ENCODE measurements at regions not wholly inside any gene's neighbourhood (a gene's known extent, or its start where the extent isn't known, plus 50 kb on each side); places are given as distances from the start of the nearest gene placed in this dataset.
A peak's percentile ranks its signal among the peaks of the same experiment; 100 is the strongest.

DNA sequence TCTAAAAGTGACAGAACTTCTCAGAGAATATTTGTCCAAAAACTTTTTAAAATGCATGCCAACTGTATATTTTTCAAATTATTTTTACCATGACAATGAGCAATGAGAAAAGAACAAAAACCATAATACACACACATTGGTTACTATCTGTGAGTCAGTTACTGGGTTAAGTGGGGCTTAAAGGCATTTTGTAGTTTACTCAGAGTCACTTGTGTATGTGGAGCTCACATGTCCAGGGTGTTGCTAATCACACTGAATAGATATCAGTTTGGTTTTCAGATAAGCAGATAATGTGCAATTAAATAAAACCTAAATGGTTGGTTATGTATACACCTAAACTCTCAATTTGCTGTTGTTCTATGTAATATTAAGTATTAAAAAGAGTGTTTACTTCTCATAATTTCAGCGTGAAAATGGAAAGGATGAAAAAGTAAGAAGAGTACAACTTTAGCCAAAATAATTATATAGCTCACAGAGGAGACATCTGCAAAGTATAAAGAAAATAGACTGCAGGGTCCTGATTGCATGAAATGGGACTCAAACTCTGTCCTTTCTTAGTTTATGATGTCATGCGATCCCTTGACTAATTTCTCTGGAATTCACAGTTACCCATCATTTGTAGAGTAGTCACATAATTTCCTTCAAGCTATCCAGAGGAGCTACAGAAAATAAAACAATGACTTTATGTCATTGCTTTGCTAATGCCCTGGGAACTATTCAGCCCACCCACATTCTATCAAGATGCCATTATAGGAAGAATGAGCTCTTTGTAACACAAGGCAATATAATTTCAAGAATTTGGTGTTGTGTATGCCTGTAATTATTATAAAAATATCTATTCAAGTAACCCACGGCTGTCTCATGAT is 388.0 kb upstream of the ZNF608 start:
- Histone ChIP-seq H3K4me3 (ENCODE audit: low read depth, low read length) (no peak overlapping the region), H3K27me3 (ENCODE audit: control insufficient read depth, insufficient read depth, low read length) (no peaks in the 10 kb centered on the region), H3K9me3 (ENCODE audit: control insufficient read depth in 2 of 2, low read length in 2 of 2) (no peaks in the 10 kb centered on the region), H3K4me1 (ENCODE audit: control insufficient read depth, insufficient read depth, low read length, poor library complexity, severe bottlenecking) (no peaks in the 10 kb centered on the region), H3K36me3 (ENCODE audit: control insufficient read depth, insufficient read depth, low read length) (no peaks in the 10 kb centered on the region), H3K27ac (ENCODE audit: insufficient read depth, low read length, poor library complexity, severe bottlenecking) (no peak overlapping the region)
- H3K27me3 Mint-ChIP-seq = no peaks in the 10 kb centered on the region
- no peak for DNase-seq
- ATAC-seq (ENCODE audit: low read depth in 2 of 2) = no peak
- H3K36me3 Mint-ChIP-seq = no peaks in the 10 kb centered on the region
- H3K4me3 Mint-ChIP-seq = no peak overlapping the region
- H3K9me3 Mint-ChIP-seq = peaks cover 2 to 19% (median 10%) of the 10 kb centered on the region in 7 donors
- no peaks in the 10 kb centered on the region for H3K4me1 Mint-ChIP-seq
- no peak overlapping the region for H3K27ac Mint-ChIP-seq

DNA sequence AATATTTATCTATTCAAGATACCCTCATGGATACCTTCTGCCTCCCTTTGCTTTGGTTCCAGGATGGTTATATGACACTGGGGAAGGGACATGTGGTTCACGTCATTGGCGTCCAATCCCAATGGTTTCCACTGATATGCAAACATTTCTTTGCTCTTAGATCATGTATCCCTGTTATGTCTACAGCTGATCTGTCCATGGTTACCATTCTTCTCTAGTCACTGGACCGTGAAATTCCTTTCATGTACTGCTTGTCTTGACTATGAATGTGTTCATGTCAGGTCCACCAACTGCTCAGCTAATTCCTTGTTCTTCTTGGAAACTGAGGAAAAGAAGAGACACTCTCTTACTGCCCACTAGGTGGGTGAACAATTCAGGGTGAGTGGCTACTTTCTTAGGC is 391.1 kb upstream of the ZNF608 start:
- Mint-ChIP-seq H3K4me3 (no peak overlapping the region), H3K36me3 (no peaks in the 10 kb centered on the region)
- no peak for ATAC-seq (ENCODE audit: low read depth in 2 of 2)

DNA sequence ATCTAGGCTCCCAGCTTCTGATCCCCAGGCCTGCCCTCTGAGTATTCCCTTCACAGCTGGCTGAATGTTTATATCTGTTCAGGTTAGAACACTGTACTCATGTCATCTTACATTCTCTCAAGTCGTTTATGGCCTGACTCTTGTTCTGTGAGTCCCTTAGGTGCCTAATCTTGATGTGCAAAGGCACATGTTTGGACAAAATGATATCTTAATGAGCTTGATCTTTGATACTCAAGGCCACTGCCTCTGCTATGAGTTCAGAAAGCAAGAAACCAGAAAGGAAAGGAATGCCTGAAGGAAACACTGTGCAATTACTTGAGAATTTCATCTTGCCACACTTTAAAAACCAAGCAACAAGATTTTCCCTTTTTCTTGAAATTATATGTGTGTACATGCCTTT is 391.8 kb upstream of the ZNF608 start:
- Histone ChIP-seq H3K27ac (ENCODE audit: insufficient read depth, low read length, poor library complexity, severe bottlenecking) (no peak overlapping the region), H3K4me1 (ENCODE audit: control insufficient read depth, insufficient read depth, low read length, poor library complexity, severe bottlenecking) (no peaks in the 10 kb centered on the region), H3K27me3 (ENCODE audit: control insufficient read depth, insufficient read depth, low read length) (no peaks in the 10 kb centered on the region), H3K4me3 (ENCODE audit: low read depth, low read length) (no peak overlapping the region), H3K9me3 (ENCODE audit: control insufficient read depth in 2 of 2, low read length in 2 of 2) (no peaks in the 10 kb centered on the region), H3K36me3 (ENCODE audit: control insufficient read depth, insufficient read depth, low read length) (no peaks in the 10 kb centered on the region)
- H3K36me3 Mint-ChIP-seq = no peaks in the 10 kb centered on the region
- H3K9me3 Mint-ChIP-seq = peaks cover 0 to 15% (median 10%) of the 10 kb centered on the region in 7 donors
- H3K4me3 Mint-ChIP-seq = no peak overlapping the region
- no peaks in the 10 kb centered on the region for H3K4me1 Mint-ChIP-seq
- no peak overlapping the region for H3K27ac Mint-ChIP-seq
- DNase-seq = no peak
- no peaks in the 10 kb centered on the region for H3K27me3 Mint-ChIP-seq
- ATAC-seq (ENCODE audit: low read depth in 2 of 2) = no peak

More for the DNA sequence above, 391.1 kb upstream of the ZNF608 start:
- DNase-seq = no peak
- no peaks in the 10 kb centered on the region for H3K27me3 Mint-ChIP-seq
- no peaks in the 10 kb centered on the region for H3K36me3 ChIP-seq (ENCODE audit: control insufficient read depth, insufficient read depth, low read length)
- no peaks in the 10 kb centered on the region for H3K4me1 ChIP-seq (ENCODE audit: control insufficient read depth, insufficient read depth, low read length, poor library complexity, severe bottlenecking)
- no peaks in the 10 kb centered on the region for H3K4me1 Mint-ChIP-seq
- no peak overlapping the region for H3K27ac ChIP-seq (ENCODE audit: insufficient read depth, low read length, poor library complexity, severe bottlenecking)
- H3K9me3 Mint-ChIP-seq = peaks cover 0 to 21% (median 10%) of the 10 kb centered on the region in 7 donors
- H3K9me3 ChIP-seq (ENCODE audit: control insufficient read depth in 2 of 2, low read length in 2 of 2) = no peaks in the 10 kb centered on the region
- no peak overlapping the region for H3K27ac Mint-ChIP-seq
- H3K4me3 ChIP-seq (ENCODE audit: low read depth, low read length) = no peak overlapping the region
- no peaks in the 10 kb centered on the region for H3K27me3 ChIP-seq (ENCODE audit: control insufficient read depth, insufficient read depth, low read length)

DNA sequence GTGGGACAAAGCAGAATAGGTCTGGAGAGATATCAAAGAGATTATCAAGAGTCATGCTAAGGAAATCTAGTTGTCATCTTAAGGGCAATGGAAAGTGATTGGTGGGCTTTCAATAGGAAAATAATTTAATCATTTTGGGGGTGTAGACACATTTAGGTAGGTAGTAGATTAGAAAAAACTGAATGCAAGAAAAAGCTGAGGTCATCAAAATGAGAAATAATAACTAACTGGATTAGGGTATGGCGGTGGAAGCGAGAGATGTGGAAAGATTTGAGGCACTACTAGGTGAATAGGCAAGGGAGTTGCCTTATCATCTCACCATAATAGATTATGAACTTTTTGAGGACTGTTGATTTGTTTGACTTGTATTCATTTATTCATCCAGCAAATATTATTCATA is 393.2 kb upstream of the ZNF608 start:
- no peaks in the 10 kb centered on the region for H3K9me3 ChIP-seq (ENCODE audit: control insufficient read depth in 2 of 2, low read length in 2 of 2)

DNA sequence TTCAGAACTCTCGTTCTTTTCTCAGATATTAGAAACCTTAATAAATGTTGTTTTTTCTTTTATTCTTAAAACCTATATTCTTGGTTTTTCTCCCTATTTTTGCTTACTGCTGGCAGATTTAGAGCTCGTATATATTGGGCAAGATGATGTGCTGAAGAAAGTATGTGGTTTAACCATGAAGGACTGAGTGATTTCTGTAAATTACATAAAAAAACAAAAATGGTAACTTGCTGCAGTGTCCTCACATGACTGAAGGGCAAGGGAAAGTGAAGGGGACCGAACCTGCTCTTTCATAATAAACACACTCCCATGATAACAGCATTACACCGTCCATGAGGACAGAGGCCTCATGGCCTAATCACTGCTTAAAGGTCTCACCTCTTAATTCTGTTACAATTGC is 393.8 kb upstream of the ZNF608 start:
- DNase-seq (no peak), ATAC-seq (ENCODE audit: low read depth in 2 of 2) (no peak)
- Mint-ChIP-seq H3K27me3 (no peaks in the 10 kb centered on the region), H3K36me3 (no peaks in the 10 kb centered on the region), H3K9me3 (peaks cover 2 to 19% (median 10%) of the 10 kb centered on the region in 7 donors), H3K4me1 (no peaks in the 10 kb centered on the region), H3K4me3 (no peak overlapping the region), H3K27ac (no peak overlapping the region)
- no peak overlapping the region for H3K27ac ChIP-seq (ENCODE audit: insufficient read depth, low read length, poor library complexity, severe bottlenecking)
- no peaks in the 10 kb centered on the region for H3K9me3 ChIP-seq (ENCODE audit: control insufficient read depth in 2 of 2, low read length in 2 of 2)
- H3K36me3 ChIP-seq (ENCODE audit: control insufficient read depth, insufficient read depth, low read length) = no peaks in the 10 kb centered on the region
- no peaks in the 10 kb centered on the region for H3K27me3 ChIP-seq (ENCODE audit: control insufficient read depth, insufficient read depth, low read length)
- H3K4me1 ChIP-seq (ENCODE audit: control insufficient read depth, insufficient read depth, low read length, poor library complexity, severe bottlenecking) = no peaks in the 10 kb centered on the region
- H3K4me3 ChIP-seq (ENCODE audit: low read depth, low read length) = no peak overlapping the region

More for the DNA sequence above, 393.2 kb upstream of the ZNF608 start:
- no peaks in the 10 kb centered on the region for H3K36me3 ChIP-seq (ENCODE audit: control insufficient read depth, insufficient read depth, low read length)
- no peak overlapping the region for H3K4me3 ChIP-seq (ENCODE audit: low read depth, low read length)
- H3K4me1 ChIP-seq (ENCODE audit: control insufficient read depth, insufficient read depth, low read length, poor library complexity, severe bottlenecking) = no peaks in the 10 kb centered on the region
- ATAC-seq (ENCODE audit: low read depth in 2 of 2) (no peak), DNase-seq (no peak)
- no peaks in the 10 kb centered on the region for H3K36me3 Mint-ChIP-seq
- H3K9me3 Mint-ChIP-seq = peaks cover 2 to 19% (median 10%) of the 10 kb centered on the region in 7 donors
- no peaks in the 10 kb centered on the region for H3K27me3 ChIP-seq (ENCODE audit: control insufficient read depth, insufficient read depth, low read length)
- H3K4me3 Mint-ChIP-seq = peak overlapping the region in 1 of 4 donors; percentile 30
- H3K27ac ChIP-seq (ENCODE audit: insufficient read depth, low read length, poor library complexity, severe bottlenecking) = no peak overlapping the region
- H3K27ac Mint-ChIP-seq = no peak overlapping the region
- H3K27me3 Mint-ChIP-seq = no peaks in the 10 kb centered on the region
- H3K4me1 Mint-ChIP-seq = no peaks in the 10 kb centered on the region

DNA sequence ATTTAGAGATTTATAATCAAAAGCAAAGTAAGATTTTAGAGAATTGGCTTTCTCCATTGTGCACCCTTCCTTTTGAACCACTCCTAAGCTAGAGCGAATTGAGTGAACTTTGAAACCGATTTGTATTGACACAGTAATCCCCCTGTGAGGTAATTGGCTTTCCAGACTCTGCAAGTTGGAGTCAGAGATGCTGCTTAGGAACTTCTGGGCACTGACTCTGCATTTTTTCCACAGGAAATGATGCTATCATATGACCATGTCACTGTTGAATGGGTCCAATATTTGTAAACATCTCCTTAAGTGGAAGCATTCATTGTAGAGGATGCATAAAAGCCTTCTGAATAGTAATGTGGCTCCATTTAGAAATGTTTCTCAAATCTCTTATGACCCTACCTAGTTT is 394.4 kb upstream of the ZNF608 start:
- no peaks in the 10 kb centered on the region for H3K4me1 Mint-ChIP-seq
- peaks cover 2 to 19% (median 10%) of the 10 kb centered on the region in 7 donors for H3K9me3 Mint-ChIP-seq
- Histone ChIP-seq H3K4me1 (ENCODE audit: control insufficient read depth, insufficient read depth, low read length, poor library complexity, severe bottlenecking) (no peaks in the 10 kb centered on the region), H3K9me3 (ENCODE audit: control insufficient read depth in 2 of 2, low read length in 2 of 2) (no peaks in the 10 kb centered on the region), H3K27me3 (ENCODE audit: control insufficient read depth, insufficient read depth, low read length) (no peaks in the 10 kb centered on the region), H3K36me3 (ENCODE audit: control insufficient read depth, insufficient read depth, low read length) (no peaks in the 10 kb centered on the region), H3K4me3 (ENCODE audit: low read depth, low read length) (no peak overlapping the region), H3K27ac (ENCODE audit: insufficient read depth, low read length, poor library complexity, severe bottlenecking) (no peak overlapping the region)
- no peak overlapping the region for H3K27ac Mint-ChIP-seq
- H3K4me3 Mint-ChIP-seq = no peak overlapping the region
- H3K36me3 Mint-ChIP-seq = no peaks in the 10 kb centered on the region
- DNase-seq (no peak), ATAC-seq (ENCODE audit: low read depth in 2 of 2) (no peak)
- H3K27me3 Mint-ChIP-seq = no peaks in the 10 kb centered on the region

DNA sequence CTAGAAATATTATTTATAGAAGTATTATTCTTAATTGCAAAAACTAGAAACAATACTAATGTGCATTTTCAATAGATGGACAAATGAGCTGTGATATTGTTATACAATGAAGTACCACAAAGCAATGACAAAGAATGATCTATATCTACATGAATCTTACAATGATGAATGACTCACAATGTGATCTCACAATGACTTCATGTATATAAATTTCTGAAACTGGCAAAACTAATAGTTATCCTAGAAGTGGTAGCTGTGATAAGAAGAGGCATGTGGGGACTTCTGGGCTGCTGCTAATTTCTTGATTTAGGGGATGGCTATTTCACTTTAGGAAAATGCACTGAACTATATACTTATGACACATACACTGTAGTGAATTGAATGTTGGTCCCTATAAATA is 396.0 kb upstream of the ZNF608 start:
- no peaks in the 10 kb centered on the region for H3K4me1 ChIP-seq (ENCODE audit: control insufficient read depth, insufficient read depth, low read length, poor library complexity, severe bottlenecking)
- no peak overlapping the region for H3K4me3 ChIP-seq (ENCODE audit: low read depth, low read length)
- no peaks in the 10 kb centered on the region for H3K4me1 Mint-ChIP-seq
- no peak overlapping the region for H3K4me3 Mint-ChIP-seq
- DNase-seq = no peak
- H3K27me3 Mint-ChIP-seq = no peaks in the 10 kb centered on the region
- H3K27ac ChIP-seq (ENCODE audit: insufficient read depth, low read length, poor library complexity, severe bottlenecking) = no peak overlapping the region
- H3K36me3 Mint-ChIP-seq = no peaks in the 10 kb centered on the region
- no peak overlapping the region for H3K27ac Mint-ChIP-seq
- ATAC-seq (ENCODE audit: low read depth in 2 of 2) = no peak
- peaks cover 2 to 15% (median 9%) of the 10 kb centered on the region in 7 donors for H3K9me3 Mint-ChIP-seq
- no peaks in the 10 kb centered on the region for H3K36me3 ChIP-seq (ENCODE audit: control insufficient read depth, insufficient read depth, low read length)
- no peaks in the 10 kb centered on the region for H3K27me3 ChIP-seq (ENCODE audit: control insufficient read depth, insufficient read depth, low read length)
- H3K9me3 ChIP-seq (ENCODE audit: control insufficient read depth in 2 of 2, low read length in 2 of 2) = no peaks in the 10 kb centered on the region

DNA sequence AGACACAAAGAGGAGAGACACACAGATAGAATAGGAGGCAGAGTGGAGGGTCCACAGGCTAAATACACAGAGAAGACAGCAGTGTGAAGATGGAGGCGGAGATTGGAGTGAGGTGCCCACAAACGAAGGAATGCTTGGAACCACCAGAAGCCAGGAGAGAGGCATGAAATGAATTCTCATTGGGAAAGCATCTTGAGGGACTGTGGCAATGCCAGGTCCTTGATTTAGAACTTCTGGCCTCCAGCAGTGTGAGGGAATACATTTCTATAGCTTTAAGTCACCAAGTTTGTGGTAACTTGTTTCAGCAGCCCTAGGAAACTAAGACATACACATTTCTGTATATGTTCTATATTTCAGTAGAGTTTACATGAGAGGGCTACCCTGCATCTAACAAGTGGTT is 396.6 kb upstream of the ZNF608 start:
- ATAC-seq (ENCODE audit: low read depth in 2 of 2) = no peak
- H3K36me3 Mint-ChIP-seq = no peaks in the 10 kb centered on the region
- no peak overlapping the region for H3K4me3 Mint-ChIP-seq
- H3K4me1 Mint-ChIP-seq = no peaks in the 10 kb centered on the region
- Histone ChIP-seq H3K27me3 (ENCODE audit: control insufficient read depth, insufficient read depth, low read length) (no peaks in the 10 kb centered on the region), H3K36me3 (ENCODE audit: control insufficient read depth, insufficient read depth, low read length) (no peaks in the 10 kb centered on the region), H3K4me3 (ENCODE audit: low read depth, low read length) (no peak overlapping the region), H3K4me1 (ENCODE audit: control insufficient read depth, insufficient read depth, low read length, poor library complexity, severe bottlenecking) (no peaks in the 10 kb centered on the region), H3K9me3 (ENCODE audit: control insufficient read depth in 2 of 2, low read length in 2 of 2) (no peaks in the 10 kb centered on the region), H3K27ac (ENCODE audit: insufficient read depth, low read length, poor library complexity, severe bottlenecking) (no peak overlapping the region)
- no peaks in the 10 kb centered on the region for H3K27me3 Mint-ChIP-seq
- peaks cover 3 to 15% (median 6%) of the 10 kb centered on the region in 7 donors for H3K9me3 Mint-ChIP-seq
- no peak for DNase-seq
- no peak overlapping the region for H3K27ac Mint-ChIP-seq
